CD4-positive, alpha-beta T cell (primary cell): ENCODE measurements at regions not wholly inside any gene's neighbourhood (a gene's known extent, or its start where the extent isn't known, plus 50 kb on each side); places are given as distances from the start of the nearest gene placed in this dataset.

Experiments used
- ATAC-seq: fragments of 200-7000 bp; cut with Tn5 transposase; one replicate; pipeline ENCODE4 v1.10.0; 2022; ENCODE audit warnings: mild to moderate bottlenecking; ENCODE audit not compliant: poor library complexity
- CTCF ChIA-PET: fragments of 350-600 bp; sonication (Branson Sonifier 250); formaldehyde crosslinking; loops from one replicate; lab custom pipeline; 2021; ENCODE audit warnings: antibody characterized with exemption, inconsistent platforms; lab: Charles Lee
- POLR2A ChIA-PET: fragments of 350-600 bp; sonication (Branson Sonifier 250); formaldehyde crosslinking; loops from one replicate; lab custom pipeline; 2021; ENCODE audit warnings: antibody characterized with exemption, inconsistent platforms; lab: Charles Lee
- DNase-seq, 14 experiments: peaks; one replicate each; pipeline ENCODE4 v3.0.0-alpha.2; 2013 to 2020; ENCODE audit warnings: mixed read lengths in 2 of 14
- H3K27ac ChIP-seq, 2 donors: one replicate each; pipeline versions ENCODE4 v1.5.1 to v1.7.0; 2013; ENCODE audit warnings: low read length in 2 of 2, low read depth in 1 of 2, mild to moderate bottlenecking in 1 of 2
- H3K27me3 ChIP-seq, 2 experiments: 1 replicate in 1 of 2; 2 replicates in 1 of 2; pipeline versions ENCODE4 v1.6.1 to v1.7.0; 2013; ENCODE audit warnings: low read length in 2 of 2, control low read depth in 1 of 2, mild to moderate bottlenecking in 1 of 2, moderate library complexity in 1 of 2; ENCODE audit not compliant: insufficient read depth in 2 of 2, control insufficient read depth in 1 of 2
- H3K36me3 ChIP-seq: one replicate; pipeline ENCODE4 v1.6.1; 2013; ENCODE audit warnings: low read length, control low read depth; ENCODE audit not compliant: insufficient read depth
- H3K4me1 ChIP-seq: one replicate; pipeline ENCODE4 v1.6.1; 2013; ENCODE audit warnings: low read length, control low read depth; ENCODE audit not compliant: insufficient read depth
- H3K4me3 ChIP-seq: one replicate; pipeline ENCODE4 v1.5.1; 2013; ENCODE audit warnings: mild to moderate bottlenecking, low read length, moderate library complexity
- H3K9me3 ChIP-seq, 2 experiments: 1 replicate in 1 of 2; 2 replicates in 1 of 2; pipeline versions ENCODE4 v1.6.1 to v1.7.0; 2013; ENCODE audit warnings: low read length in 2 of 2, mild to moderate bottlenecking in 2 of 2, control low read depth in 1 of 2, moderate library complexity in 1 of 2; ENCODE audit not compliant: control insufficient read depth in 1 of 2, insufficient read depth in 1 of 2
- H3K27ac Mint-ChIP-seq: one replicate; pipeline ENCODE4 v1.8.0; 2020; ENCODE audit warnings: mixed read lengths
- H3K27me3 Mint-ChIP-seq: one replicate; pipeline ENCODE4 v1.8.0; 2021; ENCODE audit warnings: mixed read lengths
- H3K36me3 Mint-ChIP-seq: one replicate; pipeline ENCODE4 v1.8.0; 2021; ENCODE audit warnings: low read depth, mixed read lengths
- H3K4me1 Mint-ChIP-seq: one replicate; pipeline ENCODE4 v1.8.0; 2021; ENCODE audit warnings: low read depth, mixed read lengths
- H3K4me3 Mint-ChIP-seq: one replicate; pipeline ENCODE4 v1.8.0; 2020; ENCODE audit warnings: mild to moderate bottlenecking, mixed read lengths
- H3K9me3 Mint-ChIP-seq: one replicate; pipeline ENCODE4 v1.8.0; 2020; ENCODE audit warnings: mixed read lengths
- intact Hi-C, 2 experiments: fragments of 100-400 bp; cut with DNase I in 1 of 2; cut with micrococcal nuclease in 1 of 2; formaldehyde crosslinking; loops; one replicate each; pipeline versions ENCODE4 v1.15.1 to v1.9.0; 2023 to 2025; cut with DNase I, micrococcal nuclease
- TF ChIP-seq, protein P1 (sequence below): fragments of 200-600 bp; IDR thresholded peaks from one replicate; pipeline ENCODE4 v1.8.0; 2022; ENCODE audit warnings: antibody characterized with exemption, mild to moderate bottlenecking

GRCh38 chr17:12277827-12278226 is 257.1 kb downstream of the MAP2K4 start:
- intact Hi-C loops, result no loop called here
- CTCF ChIA-PET, result interaction anchor here (0.6 kb wide), 1 partner anchor 249 kb away, joined by 3 read pairs; no protein-coding TSS in a partner anchor
- Mint-ChIP-seq H3K27ac (no peak overlapping the region), H3K27me3 (no peaks in the 10 kb centered on the region), H3K9me3 (peaks cover 2% of the 10 kb centered on the region), H3K36me3 (no peaks in the 10 kb centered on the region), H3K4me1 (no peaks in the 10 kb centered on the region), H3K4me3 (no peak overlapping the region)
- H3K4me3 ChIP-seq, result no peak overlapping the region
- H3K36me3 ChIP-seq, result no peaks in the 10 kb centered on the region
- TF ChIP-seq, protein P1, sequence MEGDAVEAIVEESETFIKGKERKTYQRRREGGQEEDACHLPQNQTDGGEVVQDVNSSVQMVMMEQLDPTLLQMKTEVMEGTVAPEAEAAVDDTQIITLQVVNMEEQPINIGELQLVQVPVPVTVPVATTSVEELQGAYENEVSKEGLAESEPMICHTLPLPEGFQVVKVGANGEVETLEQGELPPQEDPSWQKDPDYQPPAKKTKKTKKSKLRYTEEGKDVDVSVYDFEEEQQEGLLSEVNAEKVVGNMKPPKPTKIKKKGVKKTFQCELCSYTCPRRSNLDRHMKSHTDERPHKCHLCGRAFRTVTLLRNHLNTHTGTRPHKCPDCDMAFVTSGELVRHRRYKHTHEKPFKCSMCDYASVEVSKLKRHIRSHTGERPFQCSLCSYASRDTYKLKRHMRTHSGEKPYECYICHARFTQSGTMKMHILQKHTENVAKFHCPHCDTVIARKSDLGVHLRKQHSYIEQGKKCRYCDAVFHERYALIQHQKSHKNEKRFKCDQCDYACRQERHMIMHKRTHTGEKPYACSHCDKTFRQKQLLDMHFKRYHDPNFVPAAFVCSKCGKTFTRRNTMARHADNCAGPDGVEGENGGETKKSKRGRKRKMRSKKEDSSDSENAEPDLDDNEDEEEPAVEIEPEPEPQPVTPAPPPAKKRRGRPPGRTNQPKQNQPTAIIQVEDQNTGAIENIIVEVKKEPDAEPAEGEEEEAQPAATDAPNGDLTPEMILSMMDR, result no peak
- ATAC-seq (no peak), DNase-seq (no peak)
- no peaks in the 10 kb centered on the region for H3K4me1 ChIP-seq
- H3K27me3 ChIP-seq, result no peaks in the 10 kb centered on the region
- POLR2A ChIA-PET, result no interaction called here
- no peak overlapping the region for H3K27ac ChIP-seq
- peaks cover 0 to 5% of the 10 kb centered on the region in 2 experiments for H3K9me3 ChIP-seq

DNA sequence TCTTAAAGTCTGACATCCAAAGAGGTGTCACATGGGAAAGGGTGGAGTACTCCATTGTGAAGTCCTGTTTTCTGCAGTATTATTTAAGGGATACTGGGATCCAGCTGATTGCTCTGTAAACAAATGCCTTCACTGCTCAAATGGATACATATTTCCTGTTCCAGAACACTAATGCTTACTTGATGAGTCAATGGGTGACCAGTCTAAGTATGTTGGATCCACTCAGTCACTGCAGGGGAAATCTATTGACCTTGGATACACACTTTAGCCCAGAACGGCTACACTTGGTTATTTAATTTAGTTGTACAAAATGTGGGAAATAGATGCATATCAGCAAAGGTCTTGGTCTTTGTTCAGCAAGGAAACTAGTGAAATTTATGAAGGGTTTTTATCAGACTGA is 261.4 kb downstream of the MAP2K4 start:
- no peak overlapping the region for H3K4me3 ChIP-seq
- H3K36me3 Mint-ChIP-seq, result no peaks in the 10 kb centered on the region
- intact Hi-C loops, result no loop called here

GRCh38 chr17:12287953-12288352 is 267.3 kb downstream of the MAP2K4 start:
- ATAC-seq, result no peak
- TF ChIP-seq, protein P1, result no peak
- H3K36me3 Mint-ChIP-seq, result no peaks in the 10 kb centered on the region
- no peak overlapping the region for H3K27ac ChIP-seq
- POLR2A ChIA-PET, result no interaction called here
- intact Hi-C loops, result no loop called here
- H3K27ac Mint-ChIP-seq, result no peak overlapping the region
- peaks cover 0 to 3% of the 10 kb centered on the region in 2 experiments for H3K9me3 ChIP-seq
- no peaks in the 10 kb centered on the region for H3K4me1 Mint-ChIP-seq
- no peak overlapping the region for H3K4me3 Mint-ChIP-seq
- H3K36me3 ChIP-seq, result no peaks in the 10 kb centered on the region
- no peak for DNase-seq
- no peaks in the 10 kb centered on the region for H3K4me1 ChIP-seq
- peaks cover 7% of the 10 kb centered on the region for H3K9me3 Mint-ChIP-seq
- CTCF ChIA-PET, result no interaction called here
- no peak overlapping the region for H3K4me3 ChIP-seq
- no peaks in the 10 kb centered on the region for H3K27me3 Mint-ChIP-seq
- H3K27me3 ChIP-seq, result no peaks in the 10 kb centered on the region

More for the DNA sequence above, 261.4 kb downstream of the MAP2K4 start:
- no peaks in the 10 kb centered on the region for H3K36me3 ChIP-seq
- no peak overlapping the region for H3K27ac Mint-ChIP-seq
- no peaks in the 10 kb centered on the region for H3K27me3 Mint-ChIP-seq
- DNase-seq, result no peak
- no peaks in the 10 kb centered on the region for H3K9me3 ChIP-seq
- CTCF ChIA-PET, result no interaction called here
- no peak overlapping the region for H3K27ac ChIP-seq
- TF ChIP-seq, protein P1, result no peak
- POLR2A ChIA-PET, result no interaction called here
- no peaks in the 10 kb centered on the region for H3K4me1 ChIP-seq
- no peak for ATAC-seq
- H3K9me3 Mint-ChIP-seq, result peaks cover 5% of the 10 kb centered on the region
- no peaks in the 10 kb centered on the region for H3K4me1 Mint-ChIP-seq
- no peak overlapping the region for H3K4me3 Mint-ChIP-seq
- H3K27me3 ChIP-seq, result no peaks in the 10 kb centered on the region
